Natural killer cell treated with Interleukin-12 subunit alpha and Interleukin-12 subunit beta and Interleukin-15 and Interleukin-18, amount 100 ng/mL, for 72 hours (primary cell): ENCODE measurements at regions not wholly inside any gene's neighbourhood (a gene's known extent, or its start where the extent isn't known, plus 50 kb on each side); places are given as distances from the start of the nearest gene placed in this dataset.

Source experiments
- ATAC-seq, 2 donors: fragments of 150-1000 bp; cut with Tn5 transposase in 1 of 2; sonication (Bioruptor Pico), chemical (Tn5 transposase) in 1 of 2; 2 replicates each; pipeline ENCODE4 v1.10.0; 2021
- DNase-seq: peaks from one replicate; pipeline ENCODE4 v3.0.0; 2022; ENCODE audit warnings: low spot score
- H3K27ac Mint-ChIP-seq, 2 donors: 1 replicate in 1 of 2; 2 replicates in 1 of 2; pipeline ENCODE4 v1.8.0; 2022; ENCODE audit warnings: mixed read lengths in 2 of 2, mild to moderate bottlenecking in 1 of 2, moderate library complexity in 1 of 2
- H3K27me3 Mint-ChIP-seq, 2 donors: 1 replicate in 1 of 2; 2 replicates in 1 of 2; pipeline ENCODE4 v1.8.0; 2022; ENCODE audit warnings: mixed read lengths in 2 of 2
- H3K36me3 Mint-ChIP-seq: one replicate; pipeline ENCODE4 v1.8.0; 2022; ENCODE audit warnings: mixed read lengths
- H3K4me1 Mint-ChIP-seq, 2 donors: 1 replicate in 1 of 2; 2 replicates in 1 of 2; pipeline ENCODE4 v1.8.0; 2022; ENCODE audit warnings: low read depth in 2 of 2, mixed read lengths in 2 of 2, mild to moderate bottlenecking in 1 of 2
- H3K4me3 Mint-ChIP-seq: one replicate; pipeline ENCODE4 v1.8.0; 2022; ENCODE audit warnings: mixed read lengths
- H3K9me3 Mint-ChIP-seq: 2 replicates; pipeline ENCODE4 v1.8.0; 2022; ENCODE audit warnings: mixed read lengths

DNA sequence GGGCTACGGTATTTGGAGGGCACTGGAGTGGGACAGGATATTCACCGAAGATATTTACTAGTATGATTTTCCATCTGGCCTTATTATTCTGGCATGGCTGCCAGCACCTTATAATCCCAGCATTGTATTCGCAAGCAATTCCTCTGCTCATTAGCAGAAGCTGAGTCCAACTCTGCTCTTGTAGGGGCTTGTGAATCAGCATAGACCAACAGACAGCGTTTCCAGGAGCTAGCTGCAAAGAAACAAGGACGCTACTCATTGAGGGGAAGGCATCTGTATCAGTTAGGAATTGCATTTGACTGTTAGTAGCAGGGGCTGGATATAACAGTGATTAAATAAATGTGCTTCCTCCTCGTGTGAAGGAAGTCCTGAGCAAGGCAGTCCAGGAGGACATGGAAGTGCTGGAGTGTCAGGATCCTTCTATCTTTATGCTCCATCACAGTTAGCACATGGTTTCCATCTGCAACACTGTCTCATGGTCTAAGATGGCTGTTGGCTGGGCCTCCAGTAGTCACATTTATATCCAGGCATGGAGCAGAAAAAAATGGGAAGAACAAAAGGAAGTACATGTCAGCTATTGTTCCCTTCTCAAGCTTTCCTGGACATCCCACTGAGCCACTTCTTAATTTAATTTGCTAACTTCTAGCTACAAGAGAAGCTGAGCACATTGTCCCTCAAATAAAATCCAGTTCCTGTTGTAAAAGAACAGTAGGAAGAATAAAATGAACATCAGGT is 214.1 kb downstream of the C1D start:
- Mint-ChIP-seq H3K27ac (no peak overlapping the region), H3K27me3 (peaks cover 22 to 36% of the 10 kb centered on the region in 2 donors), H3K4me3 (no peak overlapping the region), H3K9me3 (no peaks in the 10 kb centered on the region), H3K4me1 (no peaks in the 10 kb centered on the region), H3K36me3 (no peaks in the 10 kb centered on the region)
- ATAC-seq (no peak), DNase-seq (no peak)

DNA sequence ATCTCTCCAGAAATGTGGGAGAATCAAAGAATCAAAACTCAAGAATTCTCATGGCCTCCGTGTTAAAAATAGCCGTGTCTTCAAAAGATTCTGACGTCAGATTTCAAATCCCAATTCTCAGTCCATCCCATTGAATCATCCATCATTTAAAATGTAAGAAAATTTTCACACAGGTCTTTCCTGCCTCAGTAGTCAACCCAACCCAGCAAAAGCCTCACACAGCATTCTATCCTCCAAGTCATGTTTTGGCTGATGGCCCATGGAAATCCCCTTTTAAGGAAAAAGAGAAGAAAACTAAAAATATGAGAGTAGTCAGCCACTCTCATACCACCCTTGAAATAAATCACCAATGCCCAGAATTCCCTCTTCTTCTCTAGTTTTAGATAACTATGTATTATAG is 211.8 kb downstream of the C1D start:
- Mint-ChIP-seq H3K27me3 (peaks cover 18 to 29% of the 10 kb centered on the region in 2 donors), H3K9me3 (no peaks in the 10 kb centered on the region), H3K4me3 (no peak overlapping the region), H3K4me1 (no peaks in the 10 kb centered on the region), H3K27ac (no peak overlapping the region), H3K36me3 (no peaks in the 10 kb centered on the region)
- ATAC-seq (no peak), DNase-seq (no peak)

DNA sequence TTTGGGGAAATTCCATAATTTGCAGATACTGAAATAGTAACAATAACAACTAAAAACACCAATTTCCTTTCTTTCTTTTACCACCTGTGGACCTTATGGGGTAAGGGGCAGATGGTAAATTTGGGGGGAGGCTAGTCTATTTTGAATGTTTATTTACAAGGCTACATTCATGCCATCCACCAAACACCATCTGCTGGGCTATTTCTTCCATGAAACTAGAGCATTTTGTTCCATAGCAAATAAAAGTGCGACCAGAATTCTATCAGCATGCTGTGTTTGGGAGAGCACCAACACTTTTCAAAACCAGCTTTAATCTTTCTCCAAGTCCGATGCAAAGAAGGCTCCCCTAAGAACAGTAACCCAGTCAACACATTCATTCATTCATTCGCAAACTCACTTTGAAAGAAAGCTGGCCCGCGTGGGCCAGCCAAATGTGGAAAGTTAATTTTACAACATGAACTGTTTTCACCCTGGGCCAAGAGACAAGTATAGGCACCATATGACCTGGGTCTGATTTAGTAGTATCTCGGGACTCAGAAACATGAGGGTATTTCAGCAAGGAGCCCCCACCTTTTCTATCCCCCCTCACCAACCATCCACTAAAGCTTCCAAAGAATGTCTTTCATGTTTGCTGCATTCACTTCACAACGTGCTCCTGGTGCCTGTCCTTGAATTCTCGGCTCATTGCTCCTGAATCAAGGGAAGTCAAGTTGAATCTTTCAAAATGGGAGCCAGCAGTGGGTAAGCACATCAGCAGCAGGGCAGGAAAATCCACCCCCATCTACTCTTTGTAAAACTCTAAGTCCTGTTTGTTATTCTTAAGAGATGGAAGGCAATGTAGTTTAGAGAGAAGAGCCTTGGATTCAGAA is 210.6 kb downstream of the C1D start:
- H3K9me3 Mint-ChIP-seq: no peaks in the 10 kb centered on the region
- no peaks in the 10 kb centered on the region for H3K36me3 Mint-ChIP-seq
- no peak overlapping the region for H3K4me3 Mint-ChIP-seq
- H3K27me3 Mint-ChIP-seq: peaks cover 19 to 29% of the 10 kb centered on the region in 2 donors
- DNase-seq (no peak), ATAC-seq (no peak)
- no peak overlapping the region for H3K27ac Mint-ChIP-seq
- no peaks in the 10 kb centered on the region for H3K4me1 Mint-ChIP-seq

GRCh38 chr2:67854103-67854743 is 208.6 kb downstream of the C1D start:
- DNase-seq (no peak), ATAC-seq (no peak)
- H3K27ac Mint-ChIP-seq: no peak overlapping the region
- H3K27me3 Mint-ChIP-seq: peaks cover 19 to 21% of the 10 kb centered on the region in 2 donors
- H3K9me3 Mint-ChIP-seq: no peaks in the 10 kb centered on the region
- no peaks in the 10 kb centered on the region for H3K36me3 Mint-ChIP-seq
- H3K4me1 Mint-ChIP-seq: no peaks in the 10 kb centered on the region
- no peak overlapping the region for H3K4me3 Mint-ChIP-seq

- no peak overlapping the region for H3K4me3 Mint-ChIP-seq
- no peaks in the 10 kb centered on the region for H3K9me3 Mint-ChIP-seq
- H3K4me1 Mint-ChIP-seq: no peaks in the 10 kb centered on the region
- no peak for ATAC-seq
- peaks cover 19 to 21% of the 10 kb centered on the region in 2 donors for H3K27me3 Mint-ChIP-seq
- no peak overlapping the region for H3K27ac Mint-ChIP-seq
- DNase-seq: no peak
- no peaks in the 10 kb centered on the region for H3K36me3 Mint-ChIP-seq
Observed at GRCh38 chr2:67854798-67855197, 208.0 kb downstream of the C1D start.

- no peaks in the 10 kb centered on the region for H3K9me3 Mint-ChIP-seq
- DNase-seq (no peak), ATAC-seq (no peak)
- no peaks in the 10 kb centered on the region for H3K4me1 Mint-ChIP-seq
- H3K27me3 Mint-ChIP-seq: peaks cover 6 to 13% of the 10 kb centered on the region in 2 donors
- H3K4me3 Mint-ChIP-seq: no peak overlapping the region
- H3K27ac Mint-ChIP-seq: no peak overlapping the region
- H3K36me3 Mint-ChIP-seq: no peaks in the 10 kb centered on the region
Observed at GRCh38 chr2:67856866-67857265, 205.9 kb downstream of the C1D start.

DNA sequence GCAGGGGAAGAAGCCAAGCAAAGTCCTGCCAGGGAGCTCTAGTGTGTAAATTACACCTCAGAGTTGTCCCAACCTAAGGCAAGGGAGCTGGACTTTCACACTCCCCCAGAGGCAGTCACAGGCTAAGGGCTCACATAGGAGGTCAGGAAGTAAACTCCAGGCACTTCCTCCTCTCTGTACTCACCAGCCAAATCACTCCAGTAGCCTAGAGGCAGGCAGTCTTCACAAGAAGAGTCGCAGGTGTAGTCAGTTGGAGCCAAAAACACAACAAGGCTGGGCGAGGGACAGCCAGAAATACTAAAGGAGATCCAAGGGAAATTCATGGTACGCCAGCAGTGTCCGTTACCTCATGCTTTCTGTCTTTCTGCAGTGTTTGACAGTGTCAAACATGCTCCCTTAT is 205.0 kb downstream of the C1D start:
- no peaks in the 10 kb centered on the region for H3K36me3 Mint-ChIP-seq
- ATAC-seq (no peak), DNase-seq (no peak)
- H3K9me3 Mint-ChIP-seq: no peaks in the 10 kb centered on the region
- H3K27ac Mint-ChIP-seq: no peak overlapping the region
- no peak overlapping the region for H3K4me3 Mint-ChIP-seq
- H3K27me3 Mint-ChIP-seq: peaks cover under 1 to 13% of the 10 kb centered on the region in 2 donors
- no peaks in the 10 kb centered on the region for H3K4me1 Mint-ChIP-seq

DNA sequence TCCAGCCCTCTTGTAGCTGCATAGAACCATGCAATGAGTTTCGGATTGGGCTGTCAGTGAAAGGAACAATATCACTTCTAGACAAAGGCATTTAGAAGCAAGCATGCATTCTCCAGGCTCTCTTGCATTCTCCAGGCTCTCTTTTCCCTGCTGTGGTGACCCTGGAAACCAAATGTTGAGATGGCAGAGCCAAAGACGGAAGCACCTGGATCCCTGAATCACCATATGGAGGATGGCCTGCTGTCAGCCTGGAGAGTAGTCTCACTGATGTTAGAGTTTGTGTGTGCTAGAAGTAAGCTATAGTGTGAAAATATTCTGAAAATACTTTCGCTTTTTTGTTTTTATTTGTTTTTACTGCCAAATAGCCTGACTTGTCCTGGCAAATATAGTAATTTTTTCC is 203.9 kb downstream of the C1D start:
- Mint-ChIP-seq H3K27me3 (peaks cover 6 to 20% of the 10 kb centered on the region in 2 donors), H3K9me3 (no peaks in the 10 kb centered on the region), H3K4me1 (no peaks in the 10 kb centered on the region), H3K4me3 (no peak overlapping the region), H3K27ac (no peak overlapping the region), H3K36me3 (no peaks in the 10 kb centered on the region)
- DNase-seq (no peak), ATAC-seq (no peak)

DNA sequence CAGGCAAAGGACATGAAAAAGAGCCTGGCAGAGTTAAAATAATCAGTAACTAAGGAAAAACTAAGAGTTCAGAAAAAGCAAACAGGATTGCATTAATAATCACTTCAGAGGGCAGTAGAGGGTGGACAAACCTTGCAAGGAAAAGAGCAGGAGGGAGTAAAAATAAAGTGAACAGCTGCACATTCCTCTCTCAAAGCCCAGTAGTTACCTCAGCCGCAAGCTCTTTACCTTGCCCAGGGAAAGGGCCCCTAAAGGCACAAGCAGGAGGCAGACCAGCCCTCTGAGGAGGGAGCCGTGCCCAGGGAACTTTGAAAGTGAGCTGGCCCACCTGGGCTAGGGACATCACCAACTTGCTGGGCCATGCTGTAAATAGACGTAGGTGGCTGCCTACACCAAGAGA is 196.9 kb downstream of the C1D start:
- DNase-seq (no peak), ATAC-seq (no peak)
- H3K27ac Mint-ChIP-seq: no peak overlapping the region
- peaks cover 34 to 35% of the 10 kb centered on the region in 2 donors for H3K27me3 Mint-ChIP-seq
- no peaks in the 10 kb centered on the region for H3K4me1 Mint-ChIP-seq
- no peak overlapping the region for H3K4me3 Mint-ChIP-seq
- H3K9me3 Mint-ChIP-seq: no peaks in the 10 kb centered on the region
- H3K36me3 Mint-ChIP-seq: no peaks in the 10 kb centered on the region

GRCh38 chr2:67867735-67868134 is 195.1 kb downstream of the C1D start:
- DNase-seq (no peak), ATAC-seq (no peak)
- H3K9me3 Mint-ChIP-seq: no peaks in the 10 kb centered on the region
- H3K27me3 Mint-ChIP-seq: peaks cover 36 to 44% of the 10 kb centered on the region in 2 donors
- no peak overlapping the region for H3K27ac Mint-ChIP-seq
- no peaks in the 10 kb centered on the region for H3K36me3 Mint-ChIP-seq
- H3K4me1 Mint-ChIP-seq: no peaks in the 10 kb centered on the region
- H3K4me3 Mint-ChIP-seq: no peak overlapping the region

DNA sequence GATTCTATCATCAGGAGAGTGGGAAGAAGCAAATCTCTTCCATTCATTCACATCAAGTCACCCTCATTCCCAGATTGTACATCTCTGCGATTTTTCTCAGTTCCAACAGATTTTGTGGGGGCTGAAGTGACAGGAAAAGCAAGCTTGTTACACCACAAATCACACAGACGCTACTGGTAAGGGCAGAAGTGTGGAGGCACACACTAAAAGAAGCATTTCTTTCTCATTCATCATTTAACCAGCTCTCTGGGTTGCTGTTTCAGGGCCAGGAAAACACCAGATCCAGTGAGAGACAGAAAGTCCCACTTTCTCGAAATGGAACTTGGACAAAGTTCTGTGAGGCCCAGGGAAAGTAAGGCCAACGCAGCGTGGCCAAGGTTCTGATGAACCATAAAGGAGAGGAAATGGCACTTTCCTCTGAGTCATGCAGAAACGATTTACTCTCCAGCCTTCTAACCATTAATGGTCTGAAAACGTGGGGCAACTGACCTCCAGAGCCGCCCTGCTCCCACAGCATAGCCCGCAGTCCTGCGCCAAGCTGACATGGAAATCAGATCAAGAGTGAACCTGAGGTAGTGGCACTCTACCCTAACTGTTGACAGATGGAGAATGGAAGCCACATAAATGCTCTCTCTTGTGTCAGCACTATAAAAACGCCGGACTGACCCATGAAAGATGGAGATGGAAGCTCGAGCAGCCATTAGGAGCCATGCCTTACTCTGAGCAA is 191.0 kb downstream of the C1D start:
- Mint-ChIP-seq H3K27me3 (peaks cover 37 to 44% of the 10 kb centered on the region in 2 donors), H3K4me3 (no peak overlapping the region), H3K27ac (no peak overlapping the region), H3K9me3 (no peaks in the 10 kb centered on the region), H3K4me1 (no peaks in the 10 kb centered on the region), H3K36me3 (no peaks in the 10 kb centered on the region)
- ATAC-seq: no peak
- no peak for DNase-seq

- Mint-ChIP-seq H3K27ac (no peak overlapping the region), H3K9me3 (no peaks in the 10 kb centered on the region), H3K4me3 (no peak overlapping the region), H3K27me3 (peaks cover 34 to 44% of the 10 kb centered on the region in 2 donors), H3K36me3 (no peaks in the 10 kb centered on the region), H3K4me1 (no peaks in the 10 kb centered on the region)
- no peak for DNase-seq
- no peak for ATAC-seq
Observed at GRCh38 chr2:67872481-67872880, 190.3 kb downstream of the C1D start.

- H3K4me3 Mint-ChIP-seq: no peak overlapping the region
- peaks cover 27 to 35% of the 10 kb centered on the region in 2 donors for H3K27me3 Mint-ChIP-seq
- ATAC-seq: no peak
- DNase-seq: no peak
- no peaks in the 10 kb centered on the region for H3K4me1 Mint-ChIP-seq
- no peaks in the 10 kb centered on the region for H3K36me3 Mint-ChIP-seq
- H3K9me3 Mint-ChIP-seq: no peaks in the 10 kb centered on the region
- no peak overlapping the region for H3K27ac Mint-ChIP-seq
Observed at GRCh38 chr2:67873916-67874315, 188.9 kb downstream of the C1D start.
